ENCODE measurements at regions not wholly inside any gene's neighbourhood (a gene's known extent, or its start where the extent isn't known, plus 50 kb on each side); places are given as distances from the start of the nearest gene placed in this dataset.

- no peak overlapping the region for H3K4me3 Mint-ChIP-seq
- Histone ChIP-seq H3K56ac (ENCODE audit: insufficient read length, low read depth, low read length) (no peak overlapping the region), H2BK120ac (ENCODE audit: low read depth, low read length, poor library complexity, severe bottlenecking) (no peak overlapping the region)
Observed at GRCh38 chr13:50587115-50587514, 256.4 kb downstream of the DLEU7 start.

More at GRCh38 chr13:50587115-50587514, 256.4 kb downstream of the DLEU7 start:
- Histone ChIP-seq H3K4me2 (ENCODE audit: insufficient read depth, insufficient read length, low read length) (no peak overlapping the region), H3K9ac (ENCODE audit: extremely low read depth, insufficient read length, low read length) (no peak overlapping the region), H2BK15ac (ENCODE audit: low read depth, low read length) (no peak overlapping the region), H3K79me1 (ENCODE audit: insufficient read depth, low read depth, low read length, poor library complexity, severe bottlenecking) (no peaks in the 10 kb centered on the region), H4K8ac (replicated peaks; ENCODE audit: insufficient read length, low read depth, low read length) (no peak overlapping the region), H3K27me3 (ENCODE audit: insufficient read depth, low read length) (no peaks in the 10 kb centered on the region), H2AFZ (ENCODE audit: low read length) (no peak overlapping the region), H3K27ac (ENCODE audit: insufficient read length, low read depth, low read length) (no peak overlapping the region), H3K23me2 (ENCODE audit: insufficient read length, low read depth, low read length, poor library complexity, severe bottlenecking) (no peaks in the 10 kb centered on the region), H2BK12ac (ENCODE audit: insufficient read length, low read depth, low read length) (no peak overlapping the region), H4K20me1 (ENCODE audit: control insufficient read depth, insufficient read depth, insufficient read length) (no peaks in the 10 kb centered on the region), H3T11ph (ENCODE audit: low read length) (no peak overlapping the region), H3K23ac (ENCODE audit: insufficient read length, low read depth, low read length) (no peak overlapping the region), H2BK5ac (ENCODE audit: insufficient read length, low read length) (no peak overlapping the region), H3K9me3 (ENCODE audit: control insufficient read depth, low read depth, low read length) (no peaks in the 10 kb centered on the region), H3K4ac (ENCODE audit: low read depth, low read length) (no peak overlapping the region), H2AK5ac (ENCODE audit: insufficient read length, low read length) (no peak overlapping the region), H4K91ac (ENCODE audit: insufficient read length, low read depth, low read length) (no peak overlapping the region), H3K14ac (ENCODE audit: insufficient read depth, low read length) (no peak overlapping the region), H3K4me1 (ENCODE audit: insufficient read depth, low read length) (peaks cover 2% of the 10 kb centered on the region), H2BK20ac (ENCODE audit: low read depth, low read length, poor library complexity, severe bottlenecking) (no peak overlapping the region), H3K18ac (ENCODE audit: insufficient read length, low read depth, low read length) (no peak overlapping the region), H3K79me2 (ENCODE audit: insufficient read depth, low read length) (no peaks in the 10 kb centered on the region), H4K5ac (ENCODE audit: insufficient read length, low read depth, low read length) (no peak overlapping the region)
- Mint-ChIP-seq H3K27ac (no peak overlapping the region), H3K27me3 (ENCODE audit: low read depth) (no peaks in the 10 kb centered on the region), H3K9me3 (no peaks in the 10 kb centered on the region; a peak in 1 of 5 replicates), H3K36me3 (ENCODE audit: insufficient read depth in 1 of 3, low read depth in 3 of 3) (peaks cover 0 to 5% (median 0%) of the 10 kb centered on the region in 3 experiments; a peak in 1 of 7 replicates), H3K4me1 (peaks cover 26 to 27% of the 10 kb centered on the region in 2 experiments)
- no CpG with 5 or more reads among the region's 4 CpGs for WGBS (ENCODE audit: extremely low coverage, insufficient read length, low lambda C conversion rate)
- no peak for DNase-seq
- TF ChIP-seq CTCF (conservative IDR thresholded peaks at IDR 0.05), result no peak

Measured in H9 (cell line).